Stimulated activated CD8-positive, alpha-beta memory T cell treated with anti-CD3 and anti-CD28 coated beads, Interleukin-7, amount 100 ng/mL, for 4 hours (primary cell): ENCODE measurements at regions not wholly inside any gene's neighbourhood (a gene's known extent, or its start where the extent isn't known, plus 50 kb on each side); places are given as distances from the start of the nearest gene placed in this dataset.
A peak's percentile ranks its signal among the peaks of the same experiment; 100 is the strongest.

Experiments
- DNase-seq, 2 donors: peaks; one replicate each; pipeline ENCODE4 v3.0.0-alpha.2; 2020; ENCODE audit warnings: low read depth in 2 of 2

- no peak for DNase-seq
These were observed 87.9 kb upstream of the WDR1 start for GRCh38 chr4:10204401-10205058.

GRCh38 chr4:10203851-10204250 lies 87.3 kb upstream of the WDR1 start:
- no peak for DNase-seq

- DNase-seq, result no peak
These were observed 85.0 kb upstream of the WDR1 start for GRCh38 chr4:10201381-10202223.

GRCh38 chr4:10200869-10201268 lies 84.3 kb upstream of the WDR1 start:
- DNase-seq, result no peak

GRCh38 chr4:10198365-10198764 lies 81.8 kb upstream of the WDR1 start:
- no peak for DNase-seq

- DNase-seq, result no peak
These were observed 81.4 kb upstream of the WDR1 start for GRCh38 chr4:10197952-10198351.

GRCh38 chr4:10196191-10196590 lies 79.6 kb upstream of the WDR1 start:
- no peak for DNase-seq

GRCh38 chr4:10192331-10192730 lies 75.7 kb upstream of the WDR1 start:
- DNase-seq, result no peak

GRCh38 chr4:10188400-10189004 lies 71.9 kb upstream of the WDR1 start:
- DNase-seq, result no peak

GRCh38 chr4:10186228-10187214 lies 69.9 kb upstream of the WDR1 start:
- no peak for DNase-seq

GRCh38 chr4:10185518-10186227 lies 69.1 kb upstream of the WDR1 start:
- no peak for DNase-seq

GRCh38 chr4:10184501-10184938 lies 67.9 kb upstream of the WDR1 start:
- no peak for DNase-seq

- no peak for DNase-seq
These were observed 67.4 kb upstream of the WDR1 start for GRCh38 chr4:10184041-10184440.

- no peak for DNase-seq
These were observed 66.9 kb upstream of the WDR1 start for GRCh38 chr4:10183462-10183861.

- DNase-seq, result no peak
These were observed 66.1 kb upstream of the WDR1 start for GRCh38 chr4:10182446-10183424.

- DNase-seq, result no peak
These were observed 65.3 kb upstream of the WDR1 start for GRCh38 chr4:10181745-10182445.

- peak in 1 of 2 donors; percentile 2 for DNase-seq
These were observed 64.5 kb upstream of the WDR1 start for GRCh38 chr4:10180927-10181744.

- DNase-seq, result no peak
These were observed 64.0 kb upstream of the WDR1 start for GRCh38 chr4:10180603-10180926.
